ENCODE measurements at regions not wholly inside any gene's neighbourhood (a gene's known extent, or its start where the extent isn't known, plus 50 kb on each side); places are given as distances from the start of the nearest gene placed in this dataset.

DNA sequence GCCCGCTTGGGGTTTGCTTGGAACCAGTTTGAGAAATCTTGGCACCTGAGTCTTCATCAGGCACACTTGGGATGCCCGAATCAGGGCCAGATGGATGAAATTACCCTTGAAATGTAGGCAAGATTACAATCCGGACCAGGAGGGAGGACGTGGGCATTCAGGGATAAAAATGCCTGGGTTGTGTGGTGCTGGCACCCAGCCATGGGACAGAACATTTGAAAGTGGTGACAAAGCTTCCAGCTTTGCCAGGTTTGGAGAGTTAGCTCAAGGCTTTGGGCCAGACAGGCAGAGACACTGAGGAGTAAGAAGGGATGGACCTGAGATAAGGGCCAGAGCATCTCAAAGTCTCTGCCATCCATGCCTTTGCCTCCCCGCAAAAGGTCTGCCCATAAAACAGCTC is 182.2 kb downstream of the TTC32 start:
- Histone ChIP-seq H3K9me3 (no peaks in the 10 kb centered on the region), H3K27ac (no peak overlapping the region), H3K27me3 (no peaks in the 10 kb centered on the region), H3K36me3 (no peaks in the 10 kb centered on the region), H3K4me1 (peaks cover 0 to 13% (median 0%) of the 10 kb centered on the region in 9 donors), H3K4me3 (no peak overlapping the region)
- no peak for ATAC-seq
- DNase-seq: no peak
- TF ChIP-seq, protein P1, sequence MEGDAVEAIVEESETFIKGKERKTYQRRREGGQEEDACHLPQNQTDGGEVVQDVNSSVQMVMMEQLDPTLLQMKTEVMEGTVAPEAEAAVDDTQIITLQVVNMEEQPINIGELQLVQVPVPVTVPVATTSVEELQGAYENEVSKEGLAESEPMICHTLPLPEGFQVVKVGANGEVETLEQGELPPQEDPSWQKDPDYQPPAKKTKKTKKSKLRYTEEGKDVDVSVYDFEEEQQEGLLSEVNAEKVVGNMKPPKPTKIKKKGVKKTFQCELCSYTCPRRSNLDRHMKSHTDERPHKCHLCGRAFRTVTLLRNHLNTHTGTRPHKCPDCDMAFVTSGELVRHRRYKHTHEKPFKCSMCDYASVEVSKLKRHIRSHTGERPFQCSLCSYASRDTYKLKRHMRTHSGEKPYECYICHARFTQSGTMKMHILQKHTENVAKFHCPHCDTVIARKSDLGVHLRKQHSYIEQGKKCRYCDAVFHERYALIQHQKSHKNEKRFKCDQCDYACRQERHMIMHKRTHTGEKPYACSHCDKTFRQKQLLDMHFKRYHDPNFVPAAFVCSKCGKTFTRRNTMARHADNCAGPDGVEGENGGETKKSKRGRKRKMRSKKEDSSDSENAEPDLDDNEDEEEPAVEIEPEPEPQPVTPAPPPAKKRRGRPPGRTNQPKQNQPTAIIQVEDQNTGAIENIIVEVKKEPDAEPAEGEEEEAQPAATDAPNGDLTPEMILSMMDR (IDR thresholded peaks at IDR 0.05): no peak
- 68 to 74% methylated on average over 5 of the region's 5 CpGs for WGBS, 2 donors
- intact Hi-C loops (cut with DNase I): no loop called here

DNA sequence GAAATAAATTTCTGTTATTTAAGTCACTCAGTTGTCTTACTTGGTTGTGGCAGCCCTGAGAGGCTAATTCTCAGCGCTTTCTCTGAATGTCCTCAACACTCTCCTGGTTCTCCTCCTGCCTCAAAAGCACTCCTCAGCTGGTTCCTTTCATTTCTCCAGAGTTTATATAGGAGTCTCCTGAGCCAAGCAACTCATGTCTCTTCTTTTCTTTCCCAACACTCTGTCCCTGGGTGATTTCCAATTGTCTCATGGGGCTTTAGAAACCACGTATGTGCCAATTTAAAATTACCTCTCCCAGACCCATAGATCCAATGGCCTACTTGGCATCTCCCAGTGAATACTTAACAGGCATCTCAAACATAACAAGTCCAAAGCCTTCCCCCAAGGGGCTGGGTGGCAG is 184.3 kb downstream of the TTC32 start:
- H3K4me3 ChIP-seq: no peak overlapping the region
- no peak overlapping the region for H3K27ac ChIP-seq

DNA sequence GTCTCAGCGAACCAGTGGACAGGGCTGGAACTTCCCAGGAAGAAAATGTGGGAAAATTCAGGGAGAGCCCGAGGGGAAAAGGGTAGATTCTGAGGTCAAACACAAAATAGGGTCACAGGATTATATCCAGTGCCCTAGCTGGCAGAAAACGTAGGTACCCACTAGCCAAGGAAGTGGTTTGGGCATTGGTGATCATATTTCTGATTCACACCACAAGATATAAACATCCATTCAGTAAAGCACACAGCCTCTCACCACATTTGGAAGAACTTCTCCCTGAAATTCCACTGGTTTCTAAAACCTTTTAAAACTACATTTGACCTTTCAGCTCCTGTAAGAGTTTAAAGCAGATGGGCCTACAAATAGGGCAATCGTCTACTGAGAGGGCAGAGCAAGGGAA is 186.9 kb downstream of the TTC32 start:
- intact Hi-C loops (cut with DNase I): no loop called here
- Histone ChIP-seq H3K27ac (no peak overlapping the region), H3K27me3 (no peaks in the 10 kb centered on the region), H3K4me1 (peaks cover 0 to 23% (median 8%) of the 10 kb centered on the region in 9 donors), H3K9me3 (peaks cover 0 to 6% (median 0%) of the 10 kb centered on the region in 11 donors), H3K4me3 (no peak overlapping the region), H3K36me3 (no peaks in the 10 kb centered on the region)
- WGBS, 2 donors: 92 to 93% methylated on average over 4 of the region's 4 CpGs
- TF ChIP-seq, protein P1 (IDR thresholded peaks at IDR 0.05): no peak
- ATAC-seq: no peak
- no peak for DNase-seq

More for the DNA sequence above, 184.3 kb downstream of the TTC32 start:
- intact Hi-C loops (cut with DNase I): no loop called here
- DNase-seq (no peak), ATAC-seq (no peak)
- TF ChIP-seq, protein P1 (IDR thresholded peaks at IDR 0.05): no peak
- 92% methylated on average over 2 of the region's 2 CpGs for WGBS, 2 donors
- Histone ChIP-seq H3K36me3 (no peaks in the 10 kb centered on the region), H3K4me1 (peaks cover 0 to 4% (median 0%) of the 10 kb centered on the region in 9 donors), H3K27me3 (no peaks in the 10 kb centered on the region), H3K9me3 (peaks cover 0 to 3% (median 0%) of the 10 kb centered on the region in 11 donors)

DNA sequence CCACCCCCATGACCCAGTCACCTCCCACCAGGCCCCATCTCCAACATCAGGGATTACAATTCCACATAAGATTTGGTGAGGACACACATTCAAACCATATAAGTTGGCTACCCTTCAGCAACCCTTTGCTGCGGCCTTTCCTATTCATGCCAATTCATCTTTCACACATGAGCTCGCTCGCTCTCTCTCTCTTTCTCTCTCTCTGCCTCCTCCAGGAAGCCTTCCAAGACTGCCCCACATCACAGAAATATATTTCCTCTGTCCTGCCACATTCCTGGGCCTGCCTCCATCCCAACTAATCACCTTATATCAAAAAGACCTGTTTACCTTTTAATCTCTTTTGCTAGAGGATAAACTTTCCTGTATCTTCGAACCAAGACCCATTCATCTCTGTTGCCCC is 188.9 kb downstream of the TTC32 start:
- ATAC-seq (no peak), DNase-seq (no peak)
- Histone ChIP-seq H3K27ac (no peak overlapping the region), H3K9me3 (peaks cover 0 to 6% (median 0%) of the 10 kb centered on the region in 11 donors), H3K36me3 (no peaks in the 10 kb centered on the region), H3K4me3 (no peak overlapping the region), H3K27me3 (no peaks in the 10 kb centered on the region), H3K4me1 (peaks cover 0 to 23% (median 8%) of the 10 kb centered on the region in 9 donors)
- intact Hi-C loops (cut with DNase I): no loop called here
- 97 to 98% methylated on average over 4 of the region's 4 CpGs for WGBS, 2 donors
- TF ChIP-seq, protein P1 (IDR thresholded peaks at IDR 0.05): no peak
